GM13976 (cell line): ENCODE measurements at regions not wholly inside any gene's neighbourhood (a gene's known extent, or its start where the extent isn't known, plus 50 kb on each side); places are given as distances from the start of the nearest gene placed in this dataset.

Source experiments
- DNase-seq: peaks from one replicate; pipeline ENCODE4 v3.0.0; 2012; ENCODE audit warnings: low spot score
- in situ Hi-C: fragments of 300-500 bp; cut with MboI; formaldehyde crosslinking; loops from one replicate; pipeline ENCODE4 v1.12.0; 2022; ENCODE audit warnings: low sequenced_read_pairs, mixed read lengths, inconsistent platforms; ENCODE audit not compliant: unreplicated experiment
- TF ChIP-seq, protein P1 (sequence below): IDR thresholded peaks from 2 replicates; pipeline ENCODE4 v1.5.1; 2012; ENCODE audit warnings: borderline replicate concordance, mild to moderate bottlenecking; ENCODE audit not compliant: insufficient read depth; ENCODE audit errors: extremely low read depth, missing control alignments, control extremely low read depth

DNA sequence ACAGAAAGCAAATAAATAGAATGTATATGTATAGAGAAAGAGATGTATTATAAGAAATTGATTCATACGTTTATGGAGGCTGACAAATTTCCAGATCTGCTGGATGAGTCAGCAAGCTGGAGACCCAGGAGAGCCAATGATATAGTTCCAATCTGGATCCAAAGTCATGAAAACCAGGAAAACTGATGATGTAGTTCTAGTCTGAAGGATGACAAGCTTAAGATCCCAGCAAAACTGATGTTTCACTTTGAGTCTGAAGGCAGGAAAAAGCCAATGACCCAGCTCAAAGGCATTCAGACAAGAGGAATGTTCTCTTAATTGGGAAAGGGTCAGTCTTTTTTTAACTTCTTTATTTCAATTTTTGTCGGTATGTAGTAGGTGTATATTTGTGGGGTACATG is 102.6 kb downstream of the LHFPL1 start:
- no peak for DNase-seq
- TF ChIP-seq, protein P1, sequence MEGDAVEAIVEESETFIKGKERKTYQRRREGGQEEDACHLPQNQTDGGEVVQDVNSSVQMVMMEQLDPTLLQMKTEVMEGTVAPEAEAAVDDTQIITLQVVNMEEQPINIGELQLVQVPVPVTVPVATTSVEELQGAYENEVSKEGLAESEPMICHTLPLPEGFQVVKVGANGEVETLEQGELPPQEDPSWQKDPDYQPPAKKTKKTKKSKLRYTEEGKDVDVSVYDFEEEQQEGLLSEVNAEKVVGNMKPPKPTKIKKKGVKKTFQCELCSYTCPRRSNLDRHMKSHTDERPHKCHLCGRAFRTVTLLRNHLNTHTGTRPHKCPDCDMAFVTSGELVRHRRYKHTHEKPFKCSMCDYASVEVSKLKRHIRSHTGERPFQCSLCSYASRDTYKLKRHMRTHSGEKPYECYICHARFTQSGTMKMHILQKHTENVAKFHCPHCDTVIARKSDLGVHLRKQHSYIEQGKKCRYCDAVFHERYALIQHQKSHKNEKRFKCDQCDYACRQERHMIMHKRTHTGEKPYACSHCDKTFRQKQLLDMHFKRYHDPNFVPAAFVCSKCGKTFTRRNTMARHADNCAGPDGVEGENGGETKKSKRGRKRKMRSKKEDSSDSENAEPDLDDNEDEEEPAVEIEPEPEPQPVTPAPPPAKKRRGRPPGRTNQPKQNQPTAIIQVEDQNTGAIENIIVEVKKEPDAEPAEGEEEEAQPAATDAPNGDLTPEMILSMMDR: no peak
- in situ Hi-C loops: no loop called here

DNA sequence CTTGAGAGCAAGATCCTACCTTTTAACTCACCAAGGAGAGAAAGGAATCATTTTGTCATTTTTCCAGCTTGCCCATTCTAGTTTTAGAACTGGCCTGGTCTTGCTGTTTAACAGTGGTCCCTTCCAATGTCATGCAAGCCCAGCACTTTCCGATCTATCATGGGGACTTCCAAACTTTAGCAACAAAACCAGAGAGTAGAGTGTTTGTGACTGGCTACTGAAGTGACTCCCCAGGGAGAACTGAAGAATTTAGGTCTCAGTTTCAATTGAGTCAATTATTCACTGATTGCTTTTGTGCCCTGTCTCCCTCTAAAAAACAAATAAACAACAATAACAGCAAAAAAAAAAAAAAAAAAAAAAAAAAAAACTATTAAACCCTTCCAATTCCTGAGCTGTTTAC is 108.3 kb downstream of the LHFPL1 start:
- in situ Hi-C loops: no loop called here
- TF ChIP-seq, protein P1: no peak
- DNase-seq: no peak

DNA sequence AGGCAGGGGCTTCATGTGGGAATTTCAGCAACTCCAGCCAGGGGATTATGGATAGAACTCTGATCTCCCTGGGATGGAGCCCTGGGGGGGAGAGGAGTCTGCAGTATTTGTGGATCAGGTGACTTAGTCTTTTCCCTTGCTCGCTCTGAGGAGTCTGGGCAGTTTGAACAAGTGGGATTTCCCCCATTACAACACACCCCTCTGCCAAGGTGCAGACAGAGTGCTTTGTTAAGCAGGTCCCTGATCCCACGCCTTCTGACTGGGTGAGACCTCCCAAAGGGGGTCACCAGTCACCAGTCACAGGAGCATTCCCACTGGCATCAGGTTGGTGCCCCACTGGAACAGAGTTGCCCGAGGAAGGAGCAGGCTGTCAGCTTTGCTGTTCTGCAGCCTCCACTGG is 123.9 kb downstream of the LHFPL1 start:
- TF ChIP-seq, protein P1: no peak
- no peak for DNase-seq
- in situ Hi-C loops: no loop called here

DNA sequence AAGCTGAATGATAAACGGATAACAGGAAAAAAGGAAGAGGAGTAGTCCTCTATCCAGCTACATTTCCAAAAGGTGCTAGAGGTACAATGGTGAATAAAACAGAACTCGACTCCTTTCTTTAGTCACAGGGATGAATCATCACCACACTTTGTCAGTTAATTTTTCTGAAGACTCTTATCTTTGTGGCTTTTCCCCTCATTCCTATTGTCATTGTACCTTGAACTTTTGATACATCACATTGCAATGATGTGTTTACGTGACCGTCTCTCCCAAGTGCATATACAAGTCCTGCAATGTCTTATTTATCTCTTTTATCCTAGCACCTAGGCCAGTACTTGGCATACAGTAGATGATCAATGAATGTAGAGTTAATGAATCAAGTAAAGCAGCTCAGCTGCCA is 134.7 kb downstream of the LHFPL1 start:
- TF ChIP-seq, protein P1: no peak
- in situ Hi-C loops: no loop called here
- no peak for DNase-seq

DNA sequence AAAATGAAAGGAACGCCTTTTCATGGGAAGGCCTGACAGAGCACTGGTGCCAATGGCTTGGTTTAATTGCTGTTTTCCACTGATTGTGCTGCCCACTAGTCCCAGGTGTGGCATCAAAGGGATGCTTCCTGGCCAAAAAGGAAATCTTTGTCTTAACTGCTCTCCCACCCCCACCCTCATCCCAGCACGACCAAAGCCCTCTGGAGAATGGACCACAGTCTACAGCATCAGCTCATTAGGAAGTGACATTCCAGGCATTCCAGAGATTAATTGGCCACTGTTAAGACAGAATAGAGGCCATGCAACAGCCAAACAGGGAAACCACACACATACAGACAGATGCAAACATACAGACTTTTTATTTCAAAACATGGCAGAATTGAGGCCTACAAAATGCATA is 143.2 kb downstream of the LHFPL1 start:
- TF ChIP-seq, protein P1: no peak
- DNase-seq: no peak
- in situ Hi-C loops: no loop called here

DNA sequence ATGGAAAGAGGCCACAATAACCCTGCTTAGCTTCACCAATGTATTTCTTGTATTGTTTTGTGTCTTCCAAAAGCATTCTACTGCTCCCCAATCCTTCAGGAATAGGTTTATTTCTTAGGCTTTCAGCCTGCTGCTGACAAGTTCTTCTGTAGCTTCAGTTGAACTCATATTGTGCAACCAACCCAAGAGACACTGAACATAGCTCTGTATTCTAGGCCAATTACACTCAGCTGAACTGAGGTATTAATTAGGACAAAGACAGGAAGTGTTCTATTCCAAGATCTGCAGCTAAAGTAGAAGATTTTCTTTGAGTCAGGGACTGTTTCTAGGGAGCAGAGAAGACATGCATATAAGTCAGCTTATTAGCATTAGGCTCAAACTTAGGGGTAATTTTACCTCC is 151.8 kb downstream of the LHFPL1 start:
- in situ Hi-C loops: no loop called here
- TF ChIP-seq, protein P1: no peak
- DNase-seq: no peak

DNA sequence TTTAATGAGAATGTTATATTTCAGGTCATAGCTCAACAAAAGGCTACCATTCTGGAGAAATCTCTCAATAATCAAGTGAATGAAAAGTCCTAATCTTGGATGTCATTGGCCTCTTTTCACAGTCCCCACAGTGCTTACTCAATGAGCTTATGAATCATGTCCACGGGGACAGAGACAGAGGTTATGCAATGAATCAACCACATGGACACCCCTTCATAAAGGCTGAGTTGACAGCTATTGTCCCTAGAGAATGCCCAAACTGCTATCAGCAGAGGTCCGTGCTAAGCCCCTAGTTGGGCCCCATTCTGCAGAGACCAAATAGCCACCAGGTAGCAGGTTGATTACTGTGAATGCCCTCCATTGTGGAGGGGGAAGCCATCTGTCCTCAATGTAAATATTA is 158.1 kb downstream of the LHFPL1 start:
- TF ChIP-seq, protein P1: no peak
- DNase-seq: no peak
- in situ Hi-C loops: no loop called here
